ENCODE measurements at regions not wholly inside any gene's neighbourhood (a gene's known extent, or its start where the extent isn't known, plus 50 kb on each side); places are given as distances from the start of the nearest gene placed in this dataset.

DNA sequence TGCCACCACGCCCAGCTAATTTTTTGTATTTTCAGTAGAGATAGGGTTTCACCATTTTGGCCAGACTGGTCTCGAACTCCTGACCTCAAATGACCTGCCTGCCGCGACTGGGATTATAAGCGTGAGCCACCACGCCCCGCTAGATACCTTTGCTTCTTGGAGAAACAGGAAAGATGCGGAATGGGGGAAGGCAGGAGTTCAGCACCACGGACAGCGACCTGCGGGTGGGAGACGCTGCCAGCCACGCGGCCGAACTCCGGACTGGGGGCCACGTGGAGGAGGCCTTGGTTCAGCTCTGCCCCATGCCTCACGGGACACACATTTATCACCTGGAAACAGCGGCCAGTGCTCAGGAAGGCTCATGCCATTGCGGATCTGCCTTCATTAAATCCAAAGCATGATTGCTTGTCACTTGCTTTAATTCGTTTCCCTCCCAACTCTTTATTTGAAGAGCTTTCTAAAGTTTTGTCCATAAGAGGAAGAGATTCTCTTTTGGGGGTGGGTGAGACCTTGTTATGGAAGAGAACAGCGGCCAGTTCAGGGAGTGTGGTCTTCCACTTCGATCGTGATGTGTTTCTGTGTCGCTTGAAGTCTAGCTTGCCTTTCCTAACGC is 219.9 kb downstream of the ENGASE start:
- H3K36me3 ChIP-seq (ENCODE audit: insufficient read depth, low read length): no peaks in the 10 kb centered on the region
- no peak overlapping the region for H3K4me2 ChIP-seq (ENCODE audit: low read depth, low read length, poor library complexity, severe bottlenecking)
- no peak overlapping the region for H3K9ac ChIP-seq (ENCODE audit: low read length)
- H3K27me3 ChIP-seq (ENCODE audit: low read length): no peaks in the 10 kb centered on the region
- no peaks in the 10 kb centered on the region for H3K79me2 ChIP-seq (ENCODE audit: low read length)
- no peaks in the 10 kb centered on the region for H3K4me1 ChIP-seq (ENCODE audit: low read length)
- H2AFZ ChIP-seq (ENCODE audit: low read length): no peak overlapping the region
- no peak overlapping the region for H3K27ac ChIP-seq (ENCODE audit: low read length)
- no peaks in the 10 kb centered on the region for H4K20me1 ChIP-seq (ENCODE audit: insufficient read depth, low read depth, low read length)
- DNase-seq: peak; percentile 47
- no peak overlapping the region for H3K4me3 ChIP-seq (ENCODE audit: low read length)
- no peaks in the 10 kb centered on the region for H3K9me3 ChIP-seq (ENCODE audit: low read length)
- H3K9me2 ChIP-seq (replicated peaks; ENCODE audit: insufficient read depth, low read length): no peaks in the 10 kb centered on the region

GRCh38 chr17:79292501-79292900 is 217.9 kb downstream of the ENGASE start:
- H2AFZ ChIP-seq (ENCODE audit: low read length): no peak overlapping the region
- no peaks in the 10 kb centered on the region for H3K9me2 ChIP-seq (replicated peaks; ENCODE audit: insufficient read depth, low read length)
- no peaks in the 10 kb centered on the region for H3K79me2 ChIP-seq (ENCODE audit: low read length)
- no peak for DNase-seq
- no peaks in the 10 kb centered on the region for H4K20me1 ChIP-seq (ENCODE audit: insufficient read depth, low read depth, low read length)
- H3K9me3 ChIP-seq (ENCODE audit: low read length): no peaks in the 10 kb centered on the region
- H3K27ac ChIP-seq (ENCODE audit: low read length): no peak overlapping the region
- H3K36me3 ChIP-seq (ENCODE audit: insufficient read depth, low read length): no peaks in the 10 kb centered on the region
- no peaks in the 10 kb centered on the region for H3K27me3 ChIP-seq (ENCODE audit: low read length)
- H3K4me1 ChIP-seq (ENCODE audit: low read length): no peaks in the 10 kb centered on the region
- no peak overlapping the region for H3K4me3 ChIP-seq (ENCODE audit: low read length)
- H3K4me2 ChIP-seq (ENCODE audit: low read depth, low read length, poor library complexity, severe bottlenecking): no peak overlapping the region
- no peak overlapping the region for H3K9ac ChIP-seq (ENCODE audit: low read length)

DNA sequence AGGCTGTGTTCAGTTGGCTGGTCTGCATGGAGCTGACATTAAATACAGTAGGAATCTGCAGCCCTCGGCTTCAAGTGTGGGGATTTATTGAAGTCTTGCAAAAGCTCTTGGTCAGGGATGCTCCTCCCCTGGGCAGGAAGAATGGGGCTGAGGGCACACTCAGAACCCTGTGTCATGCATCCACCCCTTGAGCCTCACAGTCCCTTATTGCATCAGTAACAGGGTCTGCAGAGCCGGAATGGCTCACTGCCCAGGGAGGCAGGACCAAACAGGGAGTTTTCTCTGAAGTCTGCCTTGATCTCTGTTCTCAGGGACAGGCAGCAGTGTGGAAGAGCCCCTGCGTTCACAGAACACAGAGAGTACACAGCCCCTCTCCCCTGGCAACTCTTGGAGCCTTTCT is 216.8 kb downstream of the ENGASE start:
- Histone ChIP-seq H4K20me1 (ENCODE audit: insufficient read depth, low read depth, low read length) (no peaks in the 10 kb centered on the region), H3K27me3 (ENCODE audit: low read length) (no peaks in the 10 kb centered on the region), H3K4me1 (ENCODE audit: low read length) (no peaks in the 10 kb centered on the region), H2AFZ (ENCODE audit: low read length) (no peak overlapping the region), H3K4me2 (ENCODE audit: low read depth, low read length, poor library complexity, severe bottlenecking) (no peak overlapping the region), H3K9ac (ENCODE audit: low read length) (no peak overlapping the region), H3K9me2 (replicated peaks; ENCODE audit: insufficient read depth, low read length) (no peaks in the 10 kb centered on the region), H3K9me3 (ENCODE audit: low read length) (no peaks in the 10 kb centered on the region), H3K27ac (ENCODE audit: low read length) (no peak overlapping the region), H3K36me3 (ENCODE audit: insufficient read depth, low read length) (no peaks in the 10 kb centered on the region), H3K79me2 (ENCODE audit: low read length) (no peaks in the 10 kb centered on the region), H3K4me3 (ENCODE audit: low read length) (no peak overlapping the region)
- DNase-seq: no peak

GRCh38 chr17:79290726-79291125 is 216.1 kb downstream of the ENGASE start:
- Histone ChIP-seq H3K27me3 (ENCODE audit: low read length) (no peaks in the 10 kb centered on the region), H3K9ac (ENCODE audit: low read length) (no peak overlapping the region), H3K4me2 (ENCODE audit: low read depth, low read length, poor library complexity, severe bottlenecking) (no peak overlapping the region), H3K36me3 (ENCODE audit: insufficient read depth, low read length) (no peaks in the 10 kb centered on the region), H3K27ac (ENCODE audit: low read length) (no peak overlapping the region), H3K4me3 (ENCODE audit: low read length) (no peak overlapping the region), H2AFZ (ENCODE audit: low read length) (no peak overlapping the region), H3K9me2 (replicated peaks; ENCODE audit: insufficient read depth, low read length) (no peaks in the 10 kb centered on the region), H4K20me1 (ENCODE audit: insufficient read depth, low read depth, low read length) (no peaks in the 10 kb centered on the region), H3K9me3 (ENCODE audit: low read length) (no peaks in the 10 kb centered on the region), H3K79me2 (ENCODE audit: low read length) (no peaks in the 10 kb centered on the region), H3K4me1 (ENCODE audit: low read length) (no peaks in the 10 kb centered on the region)
- DNase-seq: no peak

DNA sequence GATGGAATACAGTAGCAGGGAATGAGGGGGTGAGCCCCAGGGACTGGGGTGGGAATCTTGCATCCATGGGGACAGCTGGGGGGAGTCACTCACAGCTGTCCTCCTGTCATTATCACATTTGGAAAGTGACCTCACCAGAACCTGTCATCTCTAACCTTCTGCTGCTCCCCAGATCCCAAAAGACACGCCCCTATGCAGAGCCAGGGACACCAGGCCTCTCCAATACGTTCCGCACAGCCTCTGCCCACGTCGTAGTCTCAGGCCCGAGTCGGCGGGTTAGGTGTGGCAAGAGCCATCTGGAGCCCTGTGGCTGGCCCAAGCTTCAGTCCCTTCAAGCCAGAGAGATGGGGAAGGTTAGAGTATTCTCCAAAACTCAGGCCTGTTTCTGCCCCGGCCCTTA is 214.3 kb downstream of the ENGASE start:
- DNase-seq: no peak
- Histone ChIP-seq H3K79me2 (ENCODE audit: low read length) (no peaks in the 10 kb centered on the region), H3K4me1 (ENCODE audit: low read length) (no peaks in the 10 kb centered on the region), H3K9me3 (ENCODE audit: low read length) (no peaks in the 10 kb centered on the region), H2AFZ (ENCODE audit: low read length) (no peak overlapping the region), H3K9me2 (replicated peaks; ENCODE audit: insufficient read depth, low read length) (no peaks in the 10 kb centered on the region), H3K36me3 (ENCODE audit: insufficient read depth, low read length) (no peaks in the 10 kb centered on the region), H3K27ac (ENCODE audit: low read length) (no peak overlapping the region), H4K20me1 (ENCODE audit: insufficient read depth, low read depth, low read length) (no peaks in the 10 kb centered on the region), H3K9ac (ENCODE audit: low read length) (no peak overlapping the region), H3K4me2 (ENCODE audit: low read depth, low read length, poor library complexity, severe bottlenecking) (no peak overlapping the region), H3K4me3 (ENCODE audit: low read length) (no peak overlapping the region), H3K27me3 (ENCODE audit: low read length) (no peaks in the 10 kb centered on the region)

- H3K4me2 ChIP-seq (ENCODE audit: low read depth, low read length, poor library complexity, severe bottlenecking): no peak overlapping the region
- no peak overlapping the region for H2AFZ ChIP-seq (ENCODE audit: low read length)
- no peak for DNase-seq
- H4K20me1 ChIP-seq (ENCODE audit: insufficient read depth, low read depth, low read length): no peaks in the 10 kb centered on the region
- H3K9me3 ChIP-seq (ENCODE audit: low read length): no peaks in the 10 kb centered on the region
- H3K9ac ChIP-seq (ENCODE audit: low read length): no peak overlapping the region
- no peaks in the 10 kb centered on the region for H3K36me3 ChIP-seq (ENCODE audit: insufficient read depth, low read length)
- H3K9me2 ChIP-seq (replicated peaks; ENCODE audit: insufficient read depth, low read length): no peaks in the 10 kb centered on the region
- no peaks in the 10 kb centered on the region for H3K4me1 ChIP-seq (ENCODE audit: low read length)
- H3K27ac ChIP-seq (ENCODE audit: low read length): no peak overlapping the region
- no peaks in the 10 kb centered on the region for H3K79me2 ChIP-seq (ENCODE audit: low read length)
- H3K27me3 ChIP-seq (ENCODE audit: low read length): no peaks in the 10 kb centered on the region
- H3K4me3 ChIP-seq (ENCODE audit: low read length): no peak overlapping the region
Measured at GRCh38 chr17:79286440-79286839, 211.8 kb downstream of the ENGASE start.

DNA sequence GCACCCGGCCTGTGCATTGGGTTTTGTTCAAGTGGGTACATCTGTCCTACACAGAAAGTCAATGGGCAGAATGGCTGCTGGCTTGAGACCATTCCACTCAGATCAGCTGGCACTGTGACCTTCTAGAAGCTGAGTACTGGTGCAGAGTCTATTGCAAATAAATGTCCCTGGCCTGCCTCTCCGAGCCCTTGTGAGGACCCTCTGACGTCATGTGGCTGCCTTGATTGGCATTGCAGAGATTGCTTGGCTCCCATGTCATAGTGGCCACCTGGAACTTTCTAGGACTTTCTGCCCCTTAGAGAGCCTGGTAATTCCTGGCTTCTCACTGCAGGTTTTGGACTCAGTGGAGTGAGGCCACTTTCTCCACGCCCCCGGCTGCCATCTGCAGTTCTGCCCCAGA is 211.3 kb downstream of the ENGASE start:
- H3K27me3 ChIP-seq (ENCODE audit: low read length): no peaks in the 10 kb centered on the region
- no peak for DNase-seq
- no peak overlapping the region for H3K4me3 ChIP-seq (ENCODE audit: low read length)
- no peak overlapping the region for H3K27ac ChIP-seq (ENCODE audit: low read length)
- H3K9me3 ChIP-seq (ENCODE audit: low read length): no peaks in the 10 kb centered on the region
- H2AFZ ChIP-seq (ENCODE audit: low read length): no peak overlapping the region
- H3K79me2 ChIP-seq (ENCODE audit: low read length): no peaks in the 10 kb centered on the region
- no peaks in the 10 kb centered on the region for H4K20me1 ChIP-seq (ENCODE audit: insufficient read depth, low read depth, low read length)
- no peak overlapping the region for H3K9ac ChIP-seq (ENCODE audit: low read length)
- H3K36me3 ChIP-seq (ENCODE audit: insufficient read depth, low read length): no peaks in the 10 kb centered on the region
- H3K4me2 ChIP-seq (ENCODE audit: low read depth, low read length, poor library complexity, severe bottlenecking): no peak overlapping the region
- no peaks in the 10 kb centered on the region for H3K9me2 ChIP-seq (replicated peaks; ENCODE audit: insufficient read depth, low read length)
- no peaks in the 10 kb centered on the region for H3K4me1 ChIP-seq (ENCODE audit: low read length)

GRCh38 chr17:79282294-79282693 is 207.7 kb downstream of the ENGASE start:
- H3K4me3 ChIP-seq (ENCODE audit: low read length): no peak overlapping the region
- H2AFZ ChIP-seq (ENCODE audit: low read length): no peak overlapping the region
- H3K4me2 ChIP-seq (ENCODE audit: low read depth, low read length, poor library complexity, severe bottlenecking): no peak overlapping the region
- H3K27ac ChIP-seq (ENCODE audit: low read length): no peak overlapping the region
- H3K27me3 ChIP-seq (ENCODE audit: low read length): no peaks in the 10 kb centered on the region
- no peaks in the 10 kb centered on the region for H3K4me1 ChIP-seq (ENCODE audit: low read length)
- no peaks in the 10 kb centered on the region for H3K9me3 ChIP-seq (ENCODE audit: low read length)
- DNase-seq: no peak
- no peak overlapping the region for H3K9ac ChIP-seq (ENCODE audit: low read length)
- H3K36me3 ChIP-seq (ENCODE audit: insufficient read depth, low read length): no peaks in the 10 kb centered on the region
- H3K9me2 ChIP-seq (replicated peaks; ENCODE audit: insufficient read depth, low read length): no peaks in the 10 kb centered on the region
- no peaks in the 10 kb centered on the region for H3K79me2 ChIP-seq (ENCODE audit: low read length)
- H4K20me1 ChIP-seq (ENCODE audit: insufficient read depth, low read depth, low read length): no peaks in the 10 kb centered on the region

GRCh38 chr17:79281803-79282202 is 207.2 kb downstream of the ENGASE start:
- H4K20me1 ChIP-seq (ENCODE audit: insufficient read depth, low read depth, low read length): no peaks in the 10 kb centered on the region
- H3K27me3 ChIP-seq (ENCODE audit: low read length): no peaks in the 10 kb centered on the region
- H3K79me2 ChIP-seq (ENCODE audit: low read length): no peaks in the 10 kb centered on the region
- no peak overlapping the region for H3K9ac ChIP-seq (ENCODE audit: low read length)
- no peak overlapping the region for H3K4me3 ChIP-seq (ENCODE audit: low read length)
- DNase-seq: no peak
- H2AFZ ChIP-seq (ENCODE audit: low read length): no peak overlapping the region
- no peak overlapping the region for H3K4me2 ChIP-seq (ENCODE audit: low read depth, low read length, poor library complexity, severe bottlenecking)
- no peaks in the 10 kb centered on the region for H3K9me3 ChIP-seq (ENCODE audit: low read length)
- no peaks in the 10 kb centered on the region for H3K36me3 ChIP-seq (ENCODE audit: insufficient read depth, low read length)
- no peaks in the 10 kb centered on the region for H3K4me1 ChIP-seq (ENCODE audit: low read length)
- no peak overlapping the region for H3K27ac ChIP-seq (ENCODE audit: low read length)
- H3K9me2 ChIP-seq (replicated peaks; ENCODE audit: insufficient read depth, low read length): no peaks in the 10 kb centered on the region
